Vagina (tissue), 2 donors: ENCODE measurements at regions not wholly inside any gene's neighbourhood (a gene's known extent, or its start where the extent isn't known, plus 50 kb on each side); places are given as distances from the start of the nearest gene placed in this dataset.

Source experiments
- DNase-seq, 2 donors: peaks; one replicate each; pipeline ENCODE4 v3.0.0-alpha.2; 2017; ENCODE audit errors: extremely low spot score in 2 of 2
- H3K27ac ChIP-seq: fragments of 200-600 bp; sonication (generic); one replicate; pipeline ENCODE4 v1.5.1; 2019
- H3K27me3 ChIP-seq: fragments of 200-600 bp; sonication (generic); one replicate; pipeline ENCODE4 v1.5.1; 2019
- H3K36me3 ChIP-seq, 2 donors: fragments of 200-600 bp; sonication (generic); one replicate each; pipeline ENCODE4 v1.5.1; 2017 to 2019
- H3K4me1 ChIP-seq: fragments of 200-600 bp; sonication (generic); one replicate; pipeline ENCODE4 v1.5.1; 2019
- H3K4me3 ChIP-seq, 2 donors: fragments of 200-600 bp; sonication (generic); 1 replicate in 1 of 2; 2 replicates in 1 of 2; pipeline ENCODE4 v1.5.1; 2016 to 2019
- H3K9me3 ChIP-seq: fragments of 200-600 bp; sonication (generic); one replicate; pipeline ENCODE4 v1.5.1; 2019
- CTCF ChIP-seq, 3 experiments: fragments of 450-650 bp in 2 of 3; fragments of 200-600 bp in 1 of 3; sonication (generic) in 1 of 3; IDR thresholded peaks; one replicate each; pipeline ENCODE4 v1.5.1; 2017 to 2019; ENCODE audit warnings: antibody characterized with exemption in 3 of 3, mild to moderate bottlenecking in 2 of 3, moderate library complexity in 2 of 3
- POLR2A ChIP-seq, 2 donors: fragments of 450-650 bp; IDR thresholded peaks; one replicate each; pipeline ENCODE4 v1.6.1; 2017; ENCODE audit warnings: antibody characterized with exemption in 2 of 2, mild to moderate bottlenecking in 2 of 2, moderate library complexity in 2 of 2
- POLR2AphosphoS5 ChIP-seq, 2 donors: sonication (generic); formaldehyde crosslinking; IDR thresholded peaks; one replicate each; pipeline ENCODE4 v1.9.0; 2017; ENCODE audit warnings: antibody characterized with exemption in 2 of 2, mild to moderate bottlenecking in 2 of 2, low read depth in 1 of 2; ENCODE audit not compliant: insufficient read depth in 1 of 2
- intact Hi-C: fragments of 100-400 bp; cut with DNase I; formaldehyde crosslinking; loops from one replicate; pipeline ENCODE4 v1.15.1; 2023

DNA sequence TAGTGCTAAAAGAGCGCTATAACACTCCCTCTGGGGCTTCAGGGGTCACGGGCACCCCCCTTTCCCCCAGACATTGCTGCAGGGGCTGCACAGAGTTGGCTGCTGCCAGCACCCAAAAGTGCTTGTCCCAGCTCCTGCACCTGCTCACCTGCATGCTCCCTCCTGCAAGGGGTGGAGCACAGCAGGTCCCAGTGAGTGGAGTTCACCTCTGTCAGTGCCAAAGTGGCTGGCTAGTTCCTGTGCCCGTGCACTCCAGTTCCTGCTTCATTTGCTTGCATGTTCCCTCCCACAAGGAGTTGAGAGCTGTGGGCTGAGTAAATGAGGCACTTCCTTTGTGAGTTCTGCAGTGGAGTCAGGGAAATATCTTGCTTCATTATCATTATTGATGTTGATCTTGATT lies 476.9 kb downstream of the SQOR start:
- Histone ChIP-seq H3K27ac (no peak overlapping the region), H3K27me3 (no peaks in the 10 kb centered on the region), H3K4me1 (no peaks in the 10 kb centered on the region), H3K4me3 (no peak overlapping the region), H3K36me3 (no peaks in the 10 kb centered on the region), H3K9me3 (no peaks in the 10 kb centered on the region)
- TF ChIP-seq POLR2AphosphoS5 (IDR thresholded peaks at IDR 0.05; ENCODE audit: insufficient read depth in 1 of 2, low read depth in 1 of 2) (no peak), CTCF (IDR thresholded peaks at IDR 0.05) (no peak), POLR2A (IDR thresholded peaks at IDR 0.05) (no peak)
- intact Hi-C loops, result no loop called here
- no peak for DNase-seq

DNA sequence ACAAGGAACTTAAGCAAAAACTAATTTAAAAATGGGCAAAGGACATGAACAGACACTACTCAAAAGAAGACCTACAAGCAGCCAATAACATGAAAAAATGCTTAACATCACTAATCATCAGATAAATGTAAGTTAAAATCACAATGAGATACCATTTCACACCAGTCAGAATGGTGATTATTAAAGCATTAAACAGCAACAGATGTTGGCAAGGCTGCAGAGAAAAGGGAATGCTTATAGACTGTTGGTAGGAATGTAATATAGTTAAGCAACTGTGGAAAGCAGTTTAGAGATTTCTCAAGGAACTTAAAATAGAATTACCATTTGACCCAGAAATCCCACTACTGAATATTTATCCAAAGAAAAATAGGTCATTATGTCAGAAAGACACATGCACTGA lies 482.2 kb downstream of the SQOR start:
- Histone ChIP-seq H3K27ac (no peak overlapping the region), H3K4me1 (no peaks in the 10 kb centered on the region), H3K9me3 (no peaks in the 10 kb centered on the region), H3K27me3 (no peaks in the 10 kb centered on the region), H3K4me3 (no peak overlapping the region), H3K36me3 (no peaks in the 10 kb centered on the region)
- DNase-seq, result no peak
- TF ChIP-seq POLR2AphosphoS5 (IDR thresholded peaks at IDR 0.05; ENCODE audit: insufficient read depth in 1 of 2, low read depth in 1 of 2) (no peak), POLR2A (IDR thresholded peaks at IDR 0.05) (no peak), CTCF (IDR thresholded peaks at IDR 0.05) (no peak)
- intact Hi-C loops, result no loop called here

GRCh38 chr15:46120713-46121112 lies 485.9 kb downstream of the SQOR start:
- Histone ChIP-seq H3K36me3 (no peaks in the 10 kb centered on the region), H3K9me3 (peaks cover 3% of the 10 kb centered on the region), H3K27ac (no peak overlapping the region), H3K27me3 (no peaks in the 10 kb centered on the region), H3K4me3 (no peak overlapping the region), H3K4me1 (no peaks in the 10 kb centered on the region)
- no peak for DNase-seq
- intact Hi-C loops, result no loop called here
- no peak for TF ChIP-seq CTCF (IDR thresholded peaks at IDR 0.05)
- no peak for TF ChIP-seq POLR2AphosphoS5 (IDR thresholded peaks at IDR 0.05; ENCODE audit: insufficient read depth in 1 of 2, low read depth in 1 of 2)
- TF ChIP-seq POLR2A (IDR thresholded peaks at IDR 0.05), result no peak

- H3K9me3 ChIP-seq, result peaks cover 3% of the 10 kb centered on the region
- no peak overlapping the region for H3K27ac ChIP-seq
- no peak overlapping the region for H3K4me3 ChIP-seq
- TF ChIP-seq POLR2AphosphoS5 (IDR thresholded peaks at IDR 0.05; ENCODE audit: insufficient read depth in 1 of 2, low read depth in 1 of 2) (no peak), CTCF (IDR thresholded peaks at IDR 0.05) (no peak), POLR2A (IDR thresholded peaks at IDR 0.05) (no peak)
- DNase-seq, result no peak
- H3K4me1 ChIP-seq, result no peaks in the 10 kb centered on the region
- intact Hi-C loops, result no loop called here
- no peaks in the 10 kb centered on the region for H3K36me3 ChIP-seq
- H3K27me3 ChIP-seq, result no peaks in the 10 kb centered on the region
Observed at GRCh38 chr15:46121441-46121840, 486.6 kb downstream of the SQOR start.

- TF ChIP-seq POLR2AphosphoS5 (IDR thresholded peaks at IDR 0.05; ENCODE audit: insufficient read depth in 1 of 2, low read depth in 1 of 2) (no peak), POLR2A (IDR thresholded peaks at IDR 0.05) (no peak), CTCF (IDR thresholded peaks at IDR 0.05) (no peak)
- no peaks in the 10 kb centered on the region for H3K4me1 ChIP-seq
- no peak overlapping the region for H3K27ac ChIP-seq
- H3K36me3 ChIP-seq, result no peaks in the 10 kb centered on the region
- no peak for DNase-seq
- intact Hi-C loops, result no loop called here
- H3K4me3 ChIP-seq, result no peak overlapping the region
- H3K9me3 ChIP-seq, result peaks cover 3% of the 10 kb centered on the region
- no peaks in the 10 kb centered on the region for H3K27me3 ChIP-seq
Observed at GRCh38 chr15:46126581-46126980, 491.8 kb downstream of the SQOR start.
